Esophagus muscularis mucosa (tissue), 4 donors: ENCODE measurements at regions not wholly inside any gene's neighbourhood (a gene's known extent, or its start where the extent isn't known, plus 50 kb on each side); places are given as distances from the start of the nearest gene placed in this dataset.

Experiments used
- DNase-seq: peaks from one replicate; pipeline ENCODE4 v3.0.0-alpha.2; 2017; ENCODE audit errors: extremely low spot score
- H3K27ac ChIP-seq, 4 donors: fragments of 200-600 bp; sonication (generic); replicated peaks in 1 of 4; 1 replicate in 3 of 4; 2 replicates in 1 of 4; pipeline ENCODE4 v1.5.1; 2016 to 2019; ENCODE audit warnings: mild to moderate bottlenecking in 1 of 4
- H3K27me3 ChIP-seq, 4 donors: fragments of 200-600 bp; sonication (generic); one replicate each; pipeline versions ENCODE4 v1.5.1 to v1.6.0; 2016 to 2019
- H3K36me3 ChIP-seq, 4 donors: fragments of 200-600 bp; sonication (generic); one replicate each; pipeline ENCODE4 v1.5.1; 2016 to 2019
- H3K4me1 ChIP-seq, 4 donors: fragments of 200-600 bp; sonication (generic); one replicate each; pipeline ENCODE4 v1.5.1; 2016 to 2019
- H3K4me3 ChIP-seq, 4 donors: fragments of 200-600 bp; sonication (generic); 1 replicate in 2 of 4; 2 replicates in 2 of 4; pipeline ENCODE4 v1.5.1; 2016 to 2019; ENCODE audit warnings: mild to moderate bottlenecking in 4 of 4, moderate library complexity in 1 of 4
- H3K9me3 ChIP-seq, 4 donors: fragments of 200-600 bp; sonication (generic); 1 replicate in 3 of 4; 2 replicates in 1 of 4; pipeline ENCODE4 v1.5.1; 2016 to 2019
- EP300 ChIP-seq: sonication (generic); formaldehyde crosslinking; IDR thresholded peaks from one replicate; pipeline ENCODE4 v1.6.1; 2017; ENCODE audit warnings: antibody characterized with exemption
- POLR2A ChIP-seq: fragments of 450-650 bp; IDR thresholded peaks from one replicate; pipeline ENCODE4 v1.6.1; 2017; ENCODE audit warnings: antibody characterized with exemption, moderate library complexity, mild to moderate bottlenecking, low read depth
- POLR2AphosphoS5 ChIP-seq, 2 donors: sonication (generic); formaldehyde crosslinking; IDR thresholded peaks; one replicate each; pipeline ENCODE4 v1.6.1; 2017; ENCODE audit warnings: antibody characterized with exemption in 2 of 2
- WGBS: methylation state at CpG from one replicate; pipeline ENCODE4 v1.1.5; 2018; 5-methylcytosine and 5-hydroxymethylcytosine counted together
- intact Hi-C: fragments of 100-400 bp; cut with DNase I; formaldehyde crosslinking; loops from one replicate; pipeline ENCODE4 v1.15.1; 2023
- TF ChIP-seq, protein P1 (sequence below), 3 experiments: fragments of 200-600 bp in 2 of 3; fragments of 450-650 bp in 1 of 3; sonication (generic) in 2 of 3; IDR thresholded peaks; one replicate each; pipeline ENCODE4 v1.5.1; 2017 to 2019; ENCODE audit warnings: antibody characterized with exemption in 3 of 3, mild to moderate bottlenecking in 2 of 3, moderate library complexity in 1 of 3

DNA sequence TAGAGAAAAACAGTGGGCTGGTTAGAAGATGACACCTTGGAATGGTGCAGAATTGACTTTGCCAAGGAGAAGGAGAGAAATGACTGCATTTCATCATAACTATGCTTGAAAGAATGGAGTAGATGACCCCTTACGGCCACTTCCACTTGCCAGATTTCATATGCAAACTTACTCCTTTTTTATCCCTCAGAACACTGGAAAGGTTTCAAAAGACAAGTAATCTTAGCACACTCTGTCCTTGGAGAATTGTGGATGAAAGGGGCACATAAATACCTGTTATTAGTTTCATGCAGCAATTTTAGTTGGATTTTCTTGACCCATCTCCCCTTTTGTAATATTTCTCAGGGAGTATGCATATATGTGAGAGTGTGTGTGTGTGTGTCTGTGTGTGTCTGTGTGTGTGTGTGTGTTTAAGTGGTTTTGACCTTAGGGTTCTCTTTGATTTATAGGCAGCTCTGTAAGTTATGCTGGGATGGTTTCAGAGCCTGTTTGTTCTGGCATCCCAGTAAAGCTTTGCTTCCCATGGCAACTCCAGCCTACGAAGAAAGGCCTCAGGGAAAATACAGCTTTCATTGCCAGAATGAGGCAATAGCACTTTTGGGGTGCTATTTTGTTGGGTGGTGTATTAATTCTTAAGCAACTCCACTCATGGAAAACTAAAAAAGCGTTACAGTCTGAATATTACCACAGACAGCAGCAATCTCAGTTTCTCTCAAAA lies 122.2 kb upstream of the TP63 start:
- H3K27ac ChIP-seq, result peak overlapping the region in 3 of 4 donors; percentile 32 to 49 (median 37)
- no peaks in the 10 kb centered on the region for H3K36me3 ChIP-seq
- H3K4me1 ChIP-seq, result peaks cover 0 to 21% (median 16%) of the 10 kb centered on the region in 4 donors
- intact Hi-C loops, result no loop called here
- DNase-seq, result no peak
- no peaks in the 10 kb centered on the region for H3K9me3 ChIP-seq
- no peak overlapping the region for H3K4me3 ChIP-seq
- WGBS, result 43% methylated on average over 3 of the region's 3 CpGs
- H3K27me3 ChIP-seq, result no peaks in the 10 kb centered on the region
- TF ChIP-seq EP300 (no peak), POLR2AphosphoS5 (IDR thresholded peaks at IDR 0.05) (no peak), POLR2A (no peak)
- TF ChIP-seq, protein P1, sequence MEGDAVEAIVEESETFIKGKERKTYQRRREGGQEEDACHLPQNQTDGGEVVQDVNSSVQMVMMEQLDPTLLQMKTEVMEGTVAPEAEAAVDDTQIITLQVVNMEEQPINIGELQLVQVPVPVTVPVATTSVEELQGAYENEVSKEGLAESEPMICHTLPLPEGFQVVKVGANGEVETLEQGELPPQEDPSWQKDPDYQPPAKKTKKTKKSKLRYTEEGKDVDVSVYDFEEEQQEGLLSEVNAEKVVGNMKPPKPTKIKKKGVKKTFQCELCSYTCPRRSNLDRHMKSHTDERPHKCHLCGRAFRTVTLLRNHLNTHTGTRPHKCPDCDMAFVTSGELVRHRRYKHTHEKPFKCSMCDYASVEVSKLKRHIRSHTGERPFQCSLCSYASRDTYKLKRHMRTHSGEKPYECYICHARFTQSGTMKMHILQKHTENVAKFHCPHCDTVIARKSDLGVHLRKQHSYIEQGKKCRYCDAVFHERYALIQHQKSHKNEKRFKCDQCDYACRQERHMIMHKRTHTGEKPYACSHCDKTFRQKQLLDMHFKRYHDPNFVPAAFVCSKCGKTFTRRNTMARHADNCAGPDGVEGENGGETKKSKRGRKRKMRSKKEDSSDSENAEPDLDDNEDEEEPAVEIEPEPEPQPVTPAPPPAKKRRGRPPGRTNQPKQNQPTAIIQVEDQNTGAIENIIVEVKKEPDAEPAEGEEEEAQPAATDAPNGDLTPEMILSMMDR (IDR thresholded peaks at IDR 0.05), result no peak

DNA sequence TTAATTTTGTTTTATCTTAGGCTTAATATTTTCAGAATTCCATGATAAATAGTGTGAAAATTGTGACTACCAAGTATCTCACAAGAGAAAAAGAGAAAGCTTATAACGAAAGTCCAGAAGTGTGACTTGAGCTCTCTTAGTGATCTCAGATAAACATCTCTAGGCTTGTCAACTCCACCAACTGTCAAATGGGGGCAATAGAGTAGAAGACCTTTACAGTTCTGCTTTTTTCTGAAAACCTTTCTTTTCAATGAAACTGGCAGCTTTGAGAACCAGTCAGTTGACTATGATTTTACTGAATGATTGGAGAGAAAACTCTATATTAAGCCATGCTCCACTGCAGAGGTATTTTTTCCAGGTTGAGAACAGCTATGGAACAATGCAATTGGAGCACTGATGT lies 119.2 kb upstream of the TP63 start:
- no peaks in the 10 kb centered on the region for H3K27me3 ChIP-seq
- WGBS, result 69% methylated on average over 1 of the region's 1 CpG
- no peaks in the 10 kb centered on the region for H3K9me3 ChIP-seq
- intact Hi-C loops, result no loop called here
- H3K36me3 ChIP-seq, result no peaks in the 10 kb centered on the region
- H3K27ac ChIP-seq, result no peak overlapping the region
- no peak for DNase-seq
- TF ChIP-seq POLR2AphosphoS5 (IDR thresholded peaks at IDR 0.05), result no peak
- peaks cover 0 to 21% (median 16%) of the 10 kb centered on the region in 4 donors for H3K4me1 ChIP-seq
- H3K4me3 ChIP-seq, result no peak overlapping the region

DNA sequence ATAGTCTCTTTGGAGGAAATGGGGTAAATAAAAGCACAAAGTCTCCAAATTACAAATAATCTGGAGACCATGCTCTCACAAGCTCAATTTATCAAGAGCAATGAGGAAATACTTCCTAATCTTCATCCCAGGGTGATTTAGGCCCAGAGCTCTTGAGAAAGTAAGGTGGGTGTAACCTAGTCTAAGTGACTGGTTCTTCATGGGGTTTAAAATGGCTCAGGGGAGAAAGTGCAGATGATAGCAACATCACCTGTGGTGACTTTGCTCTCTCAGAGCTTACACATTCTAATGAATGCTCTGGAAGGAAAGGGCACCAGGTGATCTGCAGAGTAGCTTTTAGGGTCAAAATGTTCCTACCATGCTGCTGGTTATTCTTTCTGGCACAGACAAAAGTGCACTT lies 118.4 kb upstream of the TP63 start:
- H3K27ac ChIP-seq, result no peak overlapping the region
- H3K9me3 ChIP-seq, result peaks cover 0 to 5% (median 2%) of the 10 kb centered on the region in 4 donors
- no peak for DNase-seq
- intact Hi-C loops, result no loop called here
- peaks cover 0 to 21% (median 16%) of the 10 kb centered on the region in 4 donors for H3K4me1 ChIP-seq
- H3K27me3 ChIP-seq, result no peaks in the 10 kb centered on the region
- no peak overlapping the region for H3K4me3 ChIP-seq
- no peaks in the 10 kb centered on the region for H3K36me3 ChIP-seq
- TF ChIP-seq, protein P1 (IDR thresholded peaks at IDR 0.05), result no peak
- no peak for TF ChIP-seq POLR2A
- TF ChIP-seq EP300, result no peak
- TF ChIP-seq POLR2AphosphoS5 (IDR thresholded peaks at IDR 0.05), result no peak

DNA sequence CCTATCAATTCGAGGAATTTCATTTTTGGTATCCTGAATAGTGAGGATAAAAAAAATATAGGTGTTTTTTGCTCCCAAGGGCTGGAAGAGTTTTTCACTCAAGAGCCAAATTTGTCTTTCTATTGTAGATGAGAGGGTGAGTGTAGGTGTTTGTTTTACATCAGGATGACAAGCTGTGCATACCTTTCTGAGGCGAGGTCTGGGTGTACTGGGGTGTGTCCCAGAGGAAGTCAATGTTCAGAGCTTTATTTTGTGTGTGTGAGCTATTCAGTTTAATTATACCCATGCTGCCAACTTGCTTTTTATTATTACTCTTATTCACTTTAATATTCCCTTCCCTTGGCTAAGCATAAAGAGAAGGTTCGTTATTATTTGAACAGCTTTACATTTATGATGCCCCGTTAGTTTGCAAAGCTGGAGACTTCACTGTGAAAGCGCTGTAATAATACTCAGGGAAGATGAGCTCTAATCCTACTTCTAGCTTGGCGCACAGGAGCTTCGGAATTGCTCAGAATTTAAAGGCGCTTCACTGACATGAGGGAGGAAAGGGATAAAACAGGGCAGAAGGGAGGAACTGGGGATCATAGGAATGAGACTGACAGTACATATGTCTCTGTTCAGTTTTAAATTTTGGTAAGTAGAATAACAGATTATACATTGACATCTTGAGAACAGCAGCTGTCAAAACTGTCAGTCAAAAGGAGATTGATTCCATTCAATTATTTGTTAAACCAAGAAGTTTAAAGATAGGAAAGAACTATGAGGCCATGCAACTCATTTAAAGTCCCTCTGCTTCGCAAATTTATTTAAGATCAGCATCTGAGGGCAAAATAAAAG lies 117.7 kb upstream of the TP63 start:
- TF ChIP-seq, protein P1 (IDR thresholded peaks at IDR 0.05), result no peak
- TF ChIP-seq EP300, result no peak
- no peak for TF ChIP-seq POLR2A
- TF ChIP-seq POLR2AphosphoS5 (IDR thresholded peaks at IDR 0.05), result no peak
- Histone ChIP-seq H3K4me1 (peaks cover 0 to 16% (median 12%) of the 10 kb centered on the region in 4 donors), H3K27ac (no peak overlapping the region), H3K36me3 (no peaks in the 10 kb centered on the region), H3K27me3 (no peaks in the 10 kb centered on the region), H3K4me3 (no peak overlapping the region), H3K9me3 (peaks cover 0 to 11% (median 7%) of the 10 kb centered on the region in 4 donors)
- WGBS, result 97% methylated on average over 9 of the region's 9 CpGs
- no peak for DNase-seq
- intact Hi-C loops, result no loop called here

DNA sequence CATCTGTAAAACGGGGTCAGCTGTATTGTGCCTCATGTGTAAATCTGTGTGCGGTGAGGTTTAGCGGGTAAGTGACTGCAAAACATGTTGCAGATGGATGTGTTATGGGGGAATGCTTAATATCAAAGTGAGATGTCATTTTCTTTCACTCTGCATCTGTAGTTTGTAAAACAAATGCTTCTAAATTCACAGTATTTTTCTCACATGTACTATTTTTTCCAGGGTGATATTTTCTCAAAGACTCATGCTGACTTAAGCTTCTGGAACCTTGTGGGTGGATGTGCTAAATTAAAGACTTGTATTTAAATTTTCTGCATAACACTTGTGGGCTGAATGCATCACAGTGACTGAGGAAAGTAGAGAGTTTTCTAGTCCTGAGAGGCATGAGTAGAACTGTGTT lies 115.2 kb upstream of the TP63 start:
- intact Hi-C loops, result no loop called here
- WGBS, result 57% methylated on average over 3 of the region's 3 CpGs
- Histone ChIP-seq H3K27me3 (no peaks in the 10 kb centered on the region), H3K4me1 (no peaks in the 10 kb centered on the region), H3K4me3 (no peak overlapping the region), H3K27ac (no peak overlapping the region), H3K36me3 (no peaks in the 10 kb centered on the region), H3K9me3 (peaks cover 0 to 21% (median 12%) of the 10 kb centered on the region in 4 donors)
- TF ChIP-seq POLR2AphosphoS5 (IDR thresholded peaks at IDR 0.05), result no peak
- TF ChIP-seq, protein P1 (IDR thresholded peaks at IDR 0.05), result no peak
- TF ChIP-seq EP300, result no peak
- TF ChIP-seq POLR2A, result no peak
- no peak for DNase-seq
